Neural crest cell (in vitro differentiated cells): ENCODE measurements at regions not wholly inside any gene's neighbourhood (a gene's known extent, or its start where the extent isn't known, plus 50 kb on each side); places are given as distances from the start of the nearest gene placed in this dataset.
"Not testable (repeated sequence)": the region's sequence is repeated elsewhere in the genome, so short reads cannot be mapped to it uniquely, and the experiment has no call there.

Experiments
- DNase-seq: peaks from one replicate; pipeline ENCODE4 v3.0.0; 2021; ENCODE audit warnings: low read depth, mixed read lengths, low spot score
- H3K27ac Mint-ChIP-seq: one replicate; pipeline ENCODE4 v1.8.0; 2021; ENCODE audit warnings: mild to moderate bottlenecking, mixed read lengths; ENCODE audit not compliant: unreplicated experiment
- H3K27me3 Mint-ChIP-seq: 2 replicates; pipeline ENCODE4 v1.8.0; 2021; ENCODE audit warnings: low read depth, mild to moderate bottlenecking, mixed read lengths
- H3K36me3 Mint-ChIP-seq: 2 replicates; pipeline ENCODE4 v1.8.0; 2021; ENCODE audit warnings: low read depth, mild to moderate bottlenecking, mixed read lengths
- H3K4me1 Mint-ChIP-seq: 2 replicates; pipeline ENCODE4 v1.8.0; 2021; ENCODE audit warnings: mixed read lengths
- H3K4me3 Mint-ChIP-seq: one replicate; pipeline ENCODE4 v1.8.0; 2021; ENCODE audit warnings: mild to moderate bottlenecking, mixed read lengths
- H3K9me3 Mint-ChIP-seq: 2 replicates; pipeline ENCODE4 v1.8.0; 2021; ENCODE audit warnings: mixed read lengths
- CTCF ChIP-seq: fragments of 200-600 bp; sonication (generic); conservative IDR thresholded peaks from 2 replicates; pipeline ENCODE4 v1.5.0; 2021; ENCODE audit warnings: antibody characterized with exemption, mild to moderate bottlenecking

GRCh38 chr2:161067846-161068350, 92.3 kb upstream of the TANK start:
- no peaks in the 10 kb centered on the region for H3K9me3 Mint-ChIP-seq
- H3K27me3 Mint-ChIP-seq = peaks cover 2% of the 10 kb centered on the region
- no peak for TF ChIP-seq CTCF
- no peaks in the 10 kb centered on the region for H3K36me3 Mint-ChIP-seq
- H3K27ac Mint-ChIP-seq = no peak overlapping the region
- peaks cover 5% of the 10 kb centered on the region for H3K4me1 Mint-ChIP-seq
- no peak for DNase-seq
- H3K4me3 Mint-ChIP-seq = no peak overlapping the region

GRCh38 chr2:161068670-161069069, 91.6 kb upstream of the TANK start:
- peaks cover 2% of the 10 kb centered on the region for H3K27me3 Mint-ChIP-seq
- peaks cover 1% of the 10 kb centered on the region for H3K4me1 Mint-ChIP-seq
- no peak for TF ChIP-seq CTCF
- no peak overlapping the region for H3K4me3 Mint-ChIP-seq
- no peaks in the 10 kb centered on the region for H3K36me3 Mint-ChIP-seq
- no peak for DNase-seq
- no peaks in the 10 kb centered on the region for H3K9me3 Mint-ChIP-seq
- H3K27ac Mint-ChIP-seq = no peak overlapping the region

GRCh38 chr2:161070693-161071479, 89.3 kb upstream of the TANK start:
- H3K4me1 Mint-ChIP-seq = no peaks in the 10 kb centered on the region
- no peak overlapping the region for H3K27ac Mint-ChIP-seq
- H3K4me3 Mint-ChIP-seq = no peak overlapping the region
- no peaks in the 10 kb centered on the region for H3K36me3 Mint-ChIP-seq
- no peak for DNase-seq
- peaks cover 2% of the 10 kb centered on the region for H3K27me3 Mint-ChIP-seq
- TF ChIP-seq CTCF = no peak
- H3K9me3 Mint-ChIP-seq = no peaks in the 10 kb centered on the region

GRCh38 chr2:161072436-161072835, 87.8 kb upstream of the TANK start:
- H3K27me3 Mint-ChIP-seq = not testable (repeated sequence)

GRCh38 chr2:161075701-161076100, 84.5 kb upstream of the TANK start:
- Mint-ChIP-seq H3K4me3 (no peak overlapping the region), H3K4me1 (peaks cover 4% of the 10 kb centered on the region), H3K9me3 (no peaks in the 10 kb centered on the region), H3K36me3 (no peaks in the 10 kb centered on the region), H3K27me3 (no peaks in the 10 kb centered on the region), H3K27ac (no peak overlapping the region)
- DNase-seq = no peak
- TF ChIP-seq CTCF = no peak

More at GRCh38 chr2:161072436-161072835, 87.8 kb upstream of the TANK start:
- not testable (repeated sequence) for H3K9me3 Mint-ChIP-seq, H3K36me3 Mint-ChIP-seq, H3K4me3 Mint-ChIP-seq, H3K4me1 Mint-ChIP-seq, DNase-seq, H3K27ac Mint-ChIP-seq

- DNase-seq = no peak
- H3K27me3 Mint-ChIP-seq = no peaks in the 10 kb centered on the region
- no peak overlapping the region for H3K27ac Mint-ChIP-seq
- no peak for TF ChIP-seq CTCF
- peaks cover 5% of the 10 kb centered on the region for H3K4me1 Mint-ChIP-seq
- no peak overlapping the region for H3K4me3 Mint-ChIP-seq
- no peaks in the 10 kb centered on the region for H3K9me3 Mint-ChIP-seq
- no peaks in the 10 kb centered on the region for H3K36me3 Mint-ChIP-seq
Observed at GRCh38 chr2:161076936-161077335, 83.3 kb upstream of the TANK start.
